T-helper 2 cell treated with Interferon-gamma antibody and Interleukin-4, amounts not matched to agents 5 μg/mL and 100 μg/mL, for 36 hours (primary cell): ENCODE measurements at regions not wholly inside any gene's neighbourhood (a gene's known extent, or its start where the extent isn't known, plus 50 kb on each side); places are given as distances from the start of the nearest gene placed in this dataset.
"Not testable (repeated sequence)": the region's sequence is repeated elsewhere in the genome, so short reads cannot be mapped to it uniquely, and the experiment has no call there.

ENCODE experiments used
- DNase-seq: peaks from one replicate; pipeline ENCODE4 v3.0.0; 2021; ENCODE audit warnings: low spot score
- H3K27ac Mint-ChIP-seq: one replicate; pipeline ENCODE4 v1.8.0; 2021; ENCODE audit warnings: mild to moderate bottlenecking, mixed read lengths
- H3K27me3 Mint-ChIP-seq: one replicate; pipeline ENCODE4 v1.8.0; 2021; ENCODE audit warnings: low read depth, mixed read lengths
- H3K36me3 Mint-ChIP-seq: one replicate; pipeline ENCODE4 v1.8.0; 2021; ENCODE audit warnings: low read depth, mixed read lengths
- H3K4me1 Mint-ChIP-seq: one replicate; pipeline ENCODE4 v1.8.0; 2021; ENCODE audit warnings: low read depth, mixed read lengths
- H3K4me3 Mint-ChIP-seq: one replicate; pipeline ENCODE4 v1.8.0; 2022; ENCODE audit warnings: mild to moderate bottlenecking, moderate library complexity, mixed read lengths
- H3K9me3 Mint-ChIP-seq: one replicate; pipeline ENCODE4 v1.8.0; 2021; ENCODE audit warnings: mixed read lengths

DNA sequence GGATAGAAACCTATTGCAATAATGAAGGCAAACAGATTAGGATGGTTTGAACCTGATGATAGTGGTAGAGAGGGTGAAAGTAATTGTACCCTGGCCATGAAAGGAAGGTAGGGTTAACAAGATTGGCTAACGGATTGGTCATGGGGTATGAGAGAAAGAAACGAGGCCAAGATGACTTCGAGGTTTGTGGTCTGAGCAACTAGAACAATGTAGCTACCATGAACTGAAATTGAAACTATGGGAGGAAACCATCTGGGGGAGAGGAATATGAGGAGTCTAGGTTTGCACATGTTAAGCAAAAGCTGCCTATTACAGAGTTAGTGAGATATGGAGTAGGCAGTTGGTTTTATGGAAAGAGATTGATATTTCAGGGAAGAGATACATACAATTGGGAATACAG lies 406.0 kb downstream of the PRELID2 start:
- no peak overlapping the region for H3K27ac Mint-ChIP-seq
- H3K27me3 Mint-ChIP-seq = no peaks in the 10 kb centered on the region
- no peak for DNase-seq
- no peak overlapping the region for H3K4me3 Mint-ChIP-seq
- no peaks in the 10 kb centered on the region for H3K4me1 Mint-ChIP-seq
- peaks cover 33% of the 10 kb centered on the region for H3K9me3 Mint-ChIP-seq
- H3K36me3 Mint-ChIP-seq = no peaks in the 10 kb centered on the region

DNA sequence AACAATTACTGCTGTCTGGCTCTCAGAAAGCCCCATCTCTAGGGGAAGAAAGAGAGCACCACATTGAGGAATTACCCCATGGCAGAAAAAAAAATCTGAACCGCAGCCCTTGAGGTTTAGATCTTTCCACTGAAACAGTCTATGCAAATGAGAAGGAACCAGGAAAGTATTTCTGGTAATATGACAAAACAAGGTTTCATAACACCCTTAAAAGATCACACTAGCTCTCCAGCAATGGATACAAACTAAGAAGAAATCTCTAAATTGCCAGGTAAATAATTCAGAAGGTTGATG lies 427.1 kb downstream of the PRELID2 start:
- Mint-ChIP-seq H3K36me3 (no peaks in the 10 kb centered on the region), H3K4me3 (no peak overlapping the region), H3K4me1 (no peaks in the 10 kb centered on the region), H3K9me3 (peaks cover 41% of the 10 kb centered on the region), H3K27ac (no peak overlapping the region), H3K27me3 (no peaks in the 10 kb centered on the region)
- DNase-seq = no peak

DNA sequence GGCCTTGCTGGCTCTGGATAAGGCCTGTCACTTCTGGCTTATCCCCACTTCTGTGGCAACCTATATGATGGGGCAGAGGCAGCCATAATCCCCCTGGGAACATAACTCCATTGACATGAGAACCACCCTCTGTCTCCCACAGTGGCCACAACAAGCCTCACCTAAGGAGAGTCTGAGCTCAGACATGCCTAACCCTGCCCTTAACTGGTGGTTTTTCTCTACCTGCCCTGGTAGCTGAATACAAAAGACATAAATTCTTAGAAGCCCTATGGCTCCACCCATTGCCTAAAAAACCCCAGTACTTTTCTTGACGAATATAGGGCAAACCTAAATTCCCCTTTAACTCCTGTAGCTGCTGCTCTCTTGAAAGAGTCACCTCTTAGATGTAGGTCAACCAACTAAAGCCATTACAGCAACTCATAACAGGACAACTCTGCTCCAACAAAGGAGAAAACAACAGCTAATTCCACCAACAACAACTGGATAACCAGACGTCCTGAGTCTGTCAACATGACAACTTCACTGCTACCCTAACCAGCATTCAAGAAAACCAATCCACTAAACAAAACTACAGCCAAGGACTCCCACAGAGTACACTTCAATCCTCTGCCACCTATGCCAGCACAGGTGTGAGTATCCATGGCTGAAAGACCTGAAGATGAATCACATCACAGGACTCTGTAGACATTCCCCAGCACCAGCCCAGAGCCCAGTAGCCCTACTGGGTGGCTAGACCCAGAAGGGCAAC lies 427.7 kb downstream of the PRELID2 start:
- Mint-ChIP-seq H3K4me3 (no peak overlapping the region), H3K9me3 (peaks cover 36% of the 10 kb centered on the region), H3K27ac (no peak overlapping the region), H3K4me1 (no peaks in the 10 kb centered on the region), H3K27me3 (no peaks in the 10 kb centered on the region), H3K36me3 (no peaks in the 10 kb centered on the region)
- no peak for DNase-seq

DNA sequence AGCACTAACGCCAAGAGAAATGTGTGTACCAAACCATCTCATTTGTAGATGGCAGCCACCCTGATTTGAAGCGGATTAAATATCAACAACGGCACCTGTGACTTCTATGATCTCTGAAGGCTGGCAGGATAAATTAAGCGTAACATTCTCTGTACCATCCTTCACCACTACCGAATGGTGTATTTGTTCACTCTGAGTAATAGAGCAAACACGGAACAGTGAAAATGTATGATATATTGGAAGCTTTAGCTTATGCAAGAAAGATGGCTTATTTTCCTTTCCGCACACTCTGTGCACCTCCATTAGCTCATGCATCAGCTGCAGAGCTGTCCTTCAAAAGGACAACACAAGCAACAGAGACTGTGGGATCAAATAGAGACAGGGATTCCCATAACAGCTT lies 431.1 kb downstream of the PRELID2 start:
- no peaks in the 10 kb centered on the region for H3K27me3 Mint-ChIP-seq
- H3K4me3 Mint-ChIP-seq = no peak overlapping the region
- no peak overlapping the region for H3K27ac Mint-ChIP-seq
- no peaks in the 10 kb centered on the region for H3K4me1 Mint-ChIP-seq
- H3K36me3 Mint-ChIP-seq = no peaks in the 10 kb centered on the region
- no peak for DNase-seq
- H3K9me3 Mint-ChIP-seq = peaks cover 34% of the 10 kb centered on the region

DNA sequence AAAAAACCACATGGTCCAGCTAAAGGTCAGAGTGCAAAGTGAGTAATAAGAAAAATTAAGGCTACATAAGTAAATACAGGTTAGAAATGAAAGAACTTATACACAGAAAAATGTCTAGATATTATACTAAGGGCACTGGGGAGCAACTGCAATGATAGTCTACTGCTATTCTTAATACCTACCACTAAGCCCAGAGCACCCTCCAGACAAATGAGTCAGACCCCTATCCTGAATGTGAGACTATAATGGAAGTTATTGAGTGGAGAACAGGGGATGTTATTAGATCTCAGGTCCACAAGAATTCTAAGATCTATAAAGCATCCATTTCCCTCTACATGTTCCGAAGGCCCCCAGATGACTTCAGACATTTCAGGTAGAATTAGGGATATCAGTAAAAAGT lies 438.3 kb downstream of the PRELID2 start:
- no peak for DNase-seq
- Mint-ChIP-seq H3K9me3 (peaks cover 41% of the 10 kb centered on the region), H3K4me1 (no peaks in the 10 kb centered on the region)

DNA sequence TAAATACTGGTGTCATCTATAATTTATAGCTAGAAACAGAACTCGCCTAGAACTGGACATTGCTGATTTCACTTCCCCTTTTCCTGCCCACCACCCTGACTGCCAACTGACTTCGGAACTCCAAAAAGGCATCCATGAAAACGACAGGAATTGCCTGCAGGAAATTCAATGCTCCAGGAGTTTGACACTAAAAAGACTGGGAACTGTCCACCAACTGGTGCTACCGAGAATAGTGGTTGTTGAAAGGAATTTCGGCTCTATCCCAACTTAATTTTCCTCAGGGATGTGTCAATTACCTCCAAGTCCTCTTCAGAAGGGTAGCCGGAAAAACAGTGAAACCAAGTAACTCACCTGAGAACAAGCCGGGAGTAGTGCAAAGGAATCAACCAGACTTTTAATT lies 440.0 kb downstream of the PRELID2 start:
- H3K36me3 Mint-ChIP-seq = not testable (repeated sequence)

More for the DNA sequence above, 438.3 kb downstream of the PRELID2 start:
- H3K27ac Mint-ChIP-seq = no peak overlapping the region
- no peaks in the 10 kb centered on the region for H3K27me3 Mint-ChIP-seq
- H3K4me3 Mint-ChIP-seq = no peak overlapping the region
- H3K36me3 Mint-ChIP-seq = no peaks in the 10 kb centered on the region

DNA sequence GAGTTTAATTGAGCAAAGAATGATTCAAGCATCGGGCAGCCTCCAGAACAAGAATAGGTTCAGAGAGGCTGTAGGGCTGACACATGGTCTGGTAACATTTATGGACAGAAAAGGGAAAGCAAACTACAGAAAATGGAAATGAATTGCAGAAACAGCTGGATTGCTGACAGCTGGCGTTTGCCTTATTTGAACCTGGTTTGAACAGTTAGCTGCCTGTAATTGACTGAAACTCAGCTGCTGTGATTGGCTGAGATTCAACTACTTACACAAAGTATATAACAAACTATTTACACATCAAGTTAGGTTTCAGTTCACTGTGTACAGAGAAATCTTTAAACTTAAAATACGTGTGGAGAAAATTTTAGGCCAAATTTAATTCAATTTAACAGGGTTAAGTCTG lies 441.7 kb downstream of the PRELID2 start:
- no peak overlapping the region for H3K27ac Mint-ChIP-seq
- H3K36me3 Mint-ChIP-seq = no peaks in the 10 kb centered on the region
- H3K4me3 Mint-ChIP-seq = no peak overlapping the region
- DNase-seq = no peak
- H3K9me3 Mint-ChIP-seq = peaks cover 56% of the 10 kb centered on the region
- no peaks in the 10 kb centered on the region for H3K4me1 Mint-ChIP-seq
- H3K27me3 Mint-ChIP-seq = no peaks in the 10 kb centered on the region

More for the DNA sequence above, 440.0 kb downstream of the PRELID2 start:
- H3K4me1 Mint-ChIP-seq, DNase-seq, H3K27ac Mint-ChIP-seq, H3K4me3 Mint-ChIP-seq, H3K27me3 Mint-ChIP-seq: not testable (repeated sequence)
- H3K9me3 Mint-ChIP-seq = peaks cover 45% of the 10 kb centered on the region

DNA sequence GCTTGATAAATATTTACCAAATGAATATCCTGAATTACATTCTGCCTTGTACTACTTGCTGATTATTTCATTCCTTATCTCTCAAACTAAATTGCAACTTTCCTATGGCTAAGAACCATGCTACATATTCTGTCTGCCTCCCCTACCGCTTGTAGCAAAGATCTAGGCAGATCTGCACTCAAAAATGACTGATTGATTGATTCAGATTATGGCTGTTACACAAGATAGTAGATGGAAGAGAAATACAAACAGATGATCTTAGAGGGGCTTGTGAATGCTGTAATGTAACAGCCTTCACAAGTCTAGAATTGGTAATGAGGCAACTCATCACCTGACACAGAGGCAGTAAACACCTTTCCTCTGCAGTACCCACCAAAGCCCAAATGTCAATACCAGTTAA lies 446.1 kb downstream of the PRELID2 start:
- no peak for DNase-seq
- Mint-ChIP-seq H3K27me3 (no peaks in the 10 kb centered on the region), H3K9me3 (peaks cover 48% of the 10 kb centered on the region), H3K4me1 (no peaks in the 10 kb centered on the region), H3K4me3 (no peak overlapping the region), H3K36me3 (no peaks in the 10 kb centered on the region), H3K27ac (no peak overlapping the region)

DNA sequence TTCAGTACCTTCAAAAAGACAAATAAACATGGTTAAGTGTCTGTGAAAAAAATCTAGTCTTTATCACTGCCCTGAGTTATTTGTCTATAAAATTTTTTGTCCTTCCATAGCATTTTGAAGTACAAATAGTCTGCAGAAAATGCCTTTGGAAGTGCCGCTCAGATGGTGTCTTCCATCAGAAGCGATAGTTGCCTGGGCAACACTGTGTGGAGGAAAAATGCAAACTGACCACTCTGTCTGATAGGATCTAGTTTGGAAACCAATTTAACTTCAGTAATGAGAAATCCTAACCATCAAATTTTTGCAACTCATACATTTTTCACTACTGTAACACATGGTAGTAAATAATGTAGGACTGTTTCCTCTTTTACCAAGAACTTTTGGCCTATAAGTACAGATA lies 449.9 kb downstream of the PRELID2 start:
- peaks cover 25% of the 10 kb centered on the region for H3K9me3 Mint-ChIP-seq

DNA sequence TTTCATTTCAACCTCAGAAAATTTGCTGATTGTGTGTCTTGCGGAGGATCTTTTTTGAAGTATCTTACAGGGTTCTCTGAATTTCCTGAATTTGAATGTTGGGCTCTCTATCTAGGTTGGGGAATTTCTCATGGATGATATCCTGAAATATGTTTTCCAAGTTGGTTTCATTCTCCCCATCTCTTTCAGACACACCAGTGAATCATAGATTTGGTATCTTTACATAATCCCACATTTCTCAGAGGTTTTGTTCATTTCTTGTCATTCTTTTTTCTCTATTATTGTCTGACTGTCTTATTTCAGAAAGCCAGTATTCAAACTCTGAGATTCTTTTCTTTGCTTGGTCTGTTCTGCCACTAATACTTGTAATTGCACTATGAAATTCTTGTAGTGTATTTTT lies 456.9 kb downstream of the PRELID2 start:
- Mint-ChIP-seq H3K9me3 (peaks cover 50% of the 10 kb centered on the region), H3K27me3 (no peaks in the 10 kb centered on the region), H3K27ac (no peak overlapping the region), H3K36me3 (no peaks in the 10 kb centered on the region), H3K4me3 (no peak overlapping the region), H3K4me1 (no peaks in the 10 kb centered on the region)
- no peak for DNase-seq

More for the DNA sequence above, 449.9 kb downstream of the PRELID2 start:
- no peaks in the 10 kb centered on the region for H3K4me1 Mint-ChIP-seq
- no peak overlapping the region for H3K4me3 Mint-ChIP-seq
- no peaks in the 10 kb centered on the region for H3K27me3 Mint-ChIP-seq
- no peaks in the 10 kb centered on the region for H3K36me3 Mint-ChIP-seq
- DNase-seq = no peak
- no peak overlapping the region for H3K27ac Mint-ChIP-seq

DNA sequence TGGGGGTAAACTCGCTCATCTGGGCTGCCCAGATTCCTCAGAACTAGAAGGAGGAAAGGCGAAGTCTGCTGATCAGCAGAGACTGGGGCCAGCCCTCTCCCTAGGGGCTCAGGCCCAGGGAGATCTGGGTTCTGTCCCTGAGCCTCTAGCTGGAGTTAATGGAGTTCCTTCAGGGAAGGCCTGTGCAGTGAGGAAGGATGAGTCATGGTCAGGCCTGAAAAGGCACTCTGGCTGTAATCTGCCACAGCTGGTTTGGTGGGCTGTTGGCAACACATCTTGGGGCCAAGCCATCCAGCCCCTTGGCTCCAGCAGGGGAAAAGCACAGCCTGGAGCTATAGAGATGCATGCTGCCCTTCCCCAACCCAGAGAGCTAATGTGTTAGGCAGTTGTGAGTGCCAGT lies 459.6 kb downstream of the PRELID2 start:
- H3K4me3 Mint-ChIP-seq = no peak overlapping the region
- no peak for DNase-seq
- H3K27me3 Mint-ChIP-seq = no peaks in the 10 kb centered on the region
- H3K27ac Mint-ChIP-seq = no peak overlapping the region
- no peaks in the 10 kb centered on the region for H3K36me3 Mint-ChIP-seq
- H3K9me3 Mint-ChIP-seq = peaks cover 56% of the 10 kb centered on the region
- H3K4me1 Mint-ChIP-seq = no peaks in the 10 kb centered on the region

DNA sequence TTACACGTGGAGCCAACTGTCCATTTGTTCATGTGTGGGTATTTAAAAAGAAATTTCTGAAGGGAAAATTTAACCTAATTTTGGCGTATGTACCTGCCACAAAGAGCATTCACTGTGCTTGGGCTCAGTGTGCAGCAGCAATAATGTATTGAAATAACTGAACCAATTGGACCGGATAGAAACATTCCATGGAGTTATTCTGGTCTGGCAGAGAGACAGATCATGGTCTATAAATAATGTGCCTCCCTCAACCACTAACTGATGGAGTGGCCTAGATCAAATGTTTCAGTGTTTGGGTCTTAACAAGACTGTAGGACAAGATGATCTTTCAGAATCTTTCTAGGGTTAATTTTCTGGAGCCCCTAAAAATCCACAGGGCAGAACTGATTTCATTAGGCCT lies 469.7 kb downstream of the PRELID2 start:
- DNase-seq = no peak
- no peak overlapping the region for H3K4me3 Mint-ChIP-seq
- no peak overlapping the region for H3K27ac Mint-ChIP-seq
- H3K4me1 Mint-ChIP-seq = no peaks in the 10 kb centered on the region
- H3K27me3 Mint-ChIP-seq = no peaks in the 10 kb centered on the region
- H3K9me3 Mint-ChIP-seq = peaks cover 5% of the 10 kb centered on the region
- H3K36me3 Mint-ChIP-seq = no peaks in the 10 kb centered on the region

DNA sequence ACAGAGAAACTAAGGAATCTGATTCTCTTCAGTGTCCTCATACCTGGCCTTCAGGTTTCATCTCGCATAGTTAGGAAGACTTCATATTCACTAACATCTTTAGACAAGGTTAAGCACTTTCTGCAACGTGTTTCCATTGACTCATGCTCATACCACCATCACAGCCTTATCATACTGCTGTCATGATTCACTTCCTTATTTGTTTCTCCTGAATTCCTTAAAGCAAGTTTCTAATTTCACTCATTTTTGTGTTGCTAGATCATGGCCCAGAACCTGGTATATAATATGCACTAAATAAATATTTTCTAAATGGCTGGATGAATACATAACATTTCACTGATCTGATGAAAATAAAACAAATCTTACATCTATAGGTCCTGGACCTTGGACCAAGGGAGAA lies 472.9 kb downstream of the PRELID2 start:
- peaks cover 5% of the 10 kb centered on the region for H3K9me3 Mint-ChIP-seq
- H3K4me1 Mint-ChIP-seq = no peaks in the 10 kb centered on the region
- H3K4me3 Mint-ChIP-seq = no peak overlapping the region
- H3K36me3 Mint-ChIP-seq = no peaks in the 10 kb centered on the region
- H3K27ac Mint-ChIP-seq = no peak overlapping the region
- no peak for DNase-seq
- no peaks in the 10 kb centered on the region for H3K27me3 Mint-ChIP-seq

DNA sequence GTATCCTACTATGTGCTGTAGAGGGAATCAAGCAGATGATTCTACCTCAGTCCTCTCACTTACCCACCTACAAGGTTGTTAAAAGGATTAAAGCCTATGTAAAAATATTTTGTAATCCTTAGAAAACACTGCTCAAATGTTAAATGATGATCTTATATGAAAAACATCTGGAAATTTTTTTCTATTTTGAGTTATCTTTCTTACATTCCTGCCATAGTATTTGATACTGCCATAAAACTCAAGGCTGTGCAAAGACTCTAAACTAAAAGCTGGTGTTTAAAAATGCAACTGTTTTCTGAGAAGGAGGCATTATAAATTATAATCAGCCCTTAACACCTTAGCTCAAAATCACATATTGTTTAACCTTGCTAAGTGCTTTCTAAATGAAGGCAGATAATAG lies 474.2 kb downstream of the PRELID2 start:
- Mint-ChIP-seq H3K4me1 (no peaks in the 10 kb centered on the region), H3K9me3 (peaks cover 9% of the 10 kb centered on the region), H3K36me3 (no peaks in the 10 kb centered on the region), H3K4me3 (no peak overlapping the region), H3K27me3 (no peaks in the 10 kb centered on the region), H3K27ac (no peak overlapping the region)
- DNase-seq = no peak

DNA sequence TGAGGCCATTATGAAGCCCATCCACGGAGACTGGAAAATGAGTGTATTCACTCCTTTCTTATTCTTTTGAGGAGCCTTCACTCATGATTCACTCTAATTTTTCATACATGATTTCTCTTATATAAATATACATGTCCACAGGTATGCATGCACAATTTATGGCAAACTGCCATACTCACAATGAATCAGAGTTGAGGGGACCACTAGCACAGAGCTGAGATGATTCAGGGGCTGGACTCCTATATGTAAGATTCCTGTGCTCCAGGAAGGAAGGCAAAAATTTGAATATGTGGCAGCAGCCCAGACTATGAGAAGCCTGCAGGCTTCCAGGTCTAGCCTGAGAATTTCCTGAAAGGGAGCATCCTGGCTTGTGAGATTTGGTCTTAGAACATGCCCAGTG lies 484.6 kb downstream of the PRELID2 start:
- Mint-ChIP-seq H3K36me3 (no peaks in the 10 kb centered on the region), H3K27ac (no peak overlapping the region), H3K4me3 (no peak overlapping the region), H3K4me1 (no peaks in the 10 kb centered on the region), H3K27me3 (no peaks in the 10 kb centered on the region), H3K9me3 (no peaks in the 10 kb centered on the region)
- no peak for DNase-seq
